ENCODE measurements at regions not wholly inside any gene's neighbourhood (a gene's known extent, or its start where the extent isn't known, plus 50 kb on each side); places are given as distances from the start of the nearest gene placed in this dataset.
"Not testable (repeated sequence)": the region's sequence is repeated elsewhere in the genome, so short reads cannot be mapped to it uniquely, and the experiment has no call there.

DNA sequence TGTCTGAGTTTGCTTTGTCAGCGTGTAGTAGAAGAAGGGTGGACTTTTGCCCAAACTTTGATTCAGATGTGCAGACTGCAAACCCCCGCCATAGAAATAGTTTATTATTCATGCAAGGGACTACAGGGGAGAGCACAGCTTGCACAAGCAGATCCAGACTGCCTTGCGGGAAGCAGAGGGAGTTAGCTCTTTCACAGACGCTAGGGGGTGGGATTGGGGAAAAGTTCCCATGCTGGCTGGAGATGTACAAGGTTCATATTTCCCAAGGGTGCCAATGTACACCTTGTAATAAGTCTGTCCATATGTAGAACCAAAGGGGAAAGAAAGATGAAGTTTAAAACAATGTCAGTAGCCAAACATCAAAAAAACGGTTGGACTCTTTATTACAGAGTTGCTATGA, 749.7 kb upstream of the COX7C start:
- no peak for DNase-seq

DNA sequence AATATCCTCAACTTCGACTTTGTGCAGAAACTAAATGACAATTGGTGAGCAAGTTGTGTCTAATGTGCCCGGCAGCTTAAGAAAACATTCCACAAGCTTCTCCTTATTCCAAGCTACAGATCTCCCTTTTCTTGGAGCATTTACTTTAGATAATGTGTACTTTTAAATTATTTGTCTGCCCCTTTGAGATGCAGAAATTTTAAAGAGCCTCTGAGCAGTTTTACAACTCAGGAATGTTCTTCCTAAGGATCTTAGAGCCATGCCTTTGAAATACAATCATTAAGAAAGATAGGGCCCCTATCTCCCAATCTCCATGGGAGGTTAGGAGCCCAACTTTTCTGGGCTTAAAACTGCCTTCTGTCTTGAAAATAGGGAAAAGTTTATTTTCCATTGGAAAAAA, 723.7 kb upstream of the COX7C start:
- no peak for DNase-seq

DNA sequence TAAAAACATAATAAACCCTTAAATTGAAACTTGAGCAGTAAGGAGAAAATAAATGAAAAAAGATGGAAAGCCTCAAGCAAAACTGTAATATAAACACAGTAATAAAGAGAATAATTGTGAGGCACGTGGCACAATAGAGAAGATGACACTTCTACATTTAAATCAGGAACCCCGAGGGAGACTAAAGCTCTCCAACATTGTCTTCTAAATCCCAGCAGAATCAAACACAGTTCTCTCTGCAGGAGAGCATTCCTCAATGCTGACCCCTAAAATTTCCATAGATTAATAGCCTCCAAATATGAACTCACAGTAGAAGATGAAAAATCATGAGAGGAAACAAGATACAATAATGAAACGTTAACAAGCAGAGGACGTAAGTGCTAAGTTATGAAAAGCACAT, 721.2 kb upstream of the COX7C start:
- no peak for DNase-seq

DNA sequence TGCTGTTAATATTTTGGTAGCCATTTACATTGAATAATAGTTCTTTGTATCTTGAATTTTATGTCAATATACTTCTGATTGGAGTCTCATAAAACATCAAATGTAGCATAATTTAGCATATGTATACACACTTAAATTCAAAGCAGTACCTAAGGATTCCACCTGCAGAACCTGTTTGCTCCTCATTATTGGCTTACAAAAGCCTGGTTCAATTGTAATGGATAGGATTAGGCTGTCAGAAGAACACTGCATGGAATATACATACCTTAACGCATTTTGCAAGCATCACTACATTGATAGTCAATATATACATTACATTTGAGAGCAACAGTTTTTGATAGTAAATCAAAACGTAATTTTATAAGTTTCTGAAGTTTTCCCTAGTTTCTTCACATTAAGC, 711.3 kb upstream of the COX7C start:
- no peak for DNase-seq

DNA sequence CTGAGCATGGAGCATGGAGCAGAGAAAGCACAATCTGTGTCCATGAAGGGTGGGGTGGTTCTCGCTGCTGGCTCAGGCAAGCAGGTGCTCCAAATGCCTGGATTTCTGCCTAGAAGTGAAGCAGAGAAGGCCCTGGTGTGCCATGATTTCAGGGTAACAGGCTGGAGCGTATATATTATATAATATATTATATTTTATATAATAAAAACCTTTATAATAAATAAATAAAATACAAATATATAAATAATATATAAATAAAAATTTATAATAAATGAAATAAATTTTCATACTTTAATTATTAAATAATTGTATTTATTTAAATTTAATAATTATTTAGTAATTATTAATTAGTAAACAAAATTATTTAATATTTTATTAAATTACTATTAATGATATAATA, 707.4 kb upstream of the COX7C start:
- DNase-seq = no peak

DNA sequence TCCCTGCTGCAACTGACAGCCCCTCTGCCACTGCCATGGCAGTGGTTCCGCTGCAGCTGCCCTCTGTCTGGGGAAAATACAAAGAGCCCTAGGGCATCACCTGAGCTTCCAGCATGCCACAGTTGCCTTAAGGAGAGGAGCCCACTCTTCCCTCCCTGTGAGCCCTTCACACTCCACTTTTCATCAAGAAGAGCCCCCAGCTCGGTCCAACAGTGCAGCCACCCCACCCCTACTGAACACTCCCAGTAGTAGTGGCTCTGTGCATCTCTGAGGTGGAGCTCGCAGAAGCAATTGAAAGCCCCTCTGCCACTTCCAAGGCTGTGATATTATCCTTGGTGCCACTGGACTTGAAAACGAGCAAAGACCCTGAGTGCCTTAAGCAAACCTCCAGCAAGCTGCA, 696.8 kb upstream of the COX7C start:
- no peak for DNase-seq

DNA sequence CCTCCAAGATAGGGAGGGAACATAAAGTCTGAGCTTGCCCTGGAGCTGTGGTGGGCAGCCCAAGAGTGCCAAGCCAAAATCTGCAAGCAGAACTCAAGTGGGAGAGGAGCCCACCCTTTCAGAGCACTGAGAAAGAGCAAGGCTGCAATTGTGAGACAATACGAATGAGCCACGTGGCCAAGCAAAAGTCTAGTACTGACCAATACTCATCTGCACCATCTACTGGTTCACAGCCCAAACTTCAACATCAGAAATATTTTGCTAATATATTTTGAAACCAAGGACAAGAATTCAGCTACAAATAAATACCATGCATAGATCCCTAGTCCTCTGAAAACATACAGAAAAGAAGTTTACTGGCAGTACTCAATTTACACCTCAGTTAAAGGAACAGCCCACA, 696.2 kb upstream of the COX7C start:
- DNase-seq = no peak

DNA sequence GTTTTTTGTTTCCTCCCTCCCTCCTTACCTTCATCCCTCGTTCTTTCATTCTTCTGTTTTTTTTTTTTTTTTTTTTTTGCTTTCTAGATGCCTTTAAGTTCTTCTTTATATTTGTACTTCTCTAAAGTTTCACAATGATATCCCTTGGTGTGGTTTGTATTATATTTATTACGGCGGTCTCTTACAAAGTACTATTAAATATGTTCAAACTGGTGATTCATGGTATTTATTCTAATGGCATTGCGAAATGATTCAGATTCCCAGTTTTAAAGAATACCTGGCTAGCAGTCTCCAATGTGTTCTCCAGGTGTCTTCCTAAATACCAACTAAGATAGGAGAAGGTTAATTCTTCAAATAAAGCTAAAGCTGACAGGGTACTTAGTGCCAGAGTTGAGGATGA, 690.1 kb upstream of the COX7C start:
- DNase-seq = no peak

DNA sequence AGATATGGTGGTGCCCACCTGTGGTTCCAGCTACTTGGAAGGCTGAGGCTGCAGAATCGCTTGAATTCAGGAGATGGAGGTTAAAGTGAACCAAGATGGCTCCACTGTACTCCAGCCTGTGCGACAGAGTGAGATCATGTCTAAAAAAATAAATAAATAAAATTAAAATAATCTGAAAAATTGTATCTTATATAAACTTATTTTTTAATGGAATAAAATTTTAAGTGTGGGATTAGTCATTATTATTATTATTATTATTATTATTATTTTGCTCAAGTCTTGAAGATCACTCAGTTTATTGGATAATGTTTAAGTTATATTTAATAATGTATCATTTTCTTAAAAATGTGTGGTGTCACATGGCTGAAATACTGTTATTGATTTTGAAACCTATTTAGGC, 688.0 kb upstream of the COX7C start:
- no peak for DNase-seq

DNA sequence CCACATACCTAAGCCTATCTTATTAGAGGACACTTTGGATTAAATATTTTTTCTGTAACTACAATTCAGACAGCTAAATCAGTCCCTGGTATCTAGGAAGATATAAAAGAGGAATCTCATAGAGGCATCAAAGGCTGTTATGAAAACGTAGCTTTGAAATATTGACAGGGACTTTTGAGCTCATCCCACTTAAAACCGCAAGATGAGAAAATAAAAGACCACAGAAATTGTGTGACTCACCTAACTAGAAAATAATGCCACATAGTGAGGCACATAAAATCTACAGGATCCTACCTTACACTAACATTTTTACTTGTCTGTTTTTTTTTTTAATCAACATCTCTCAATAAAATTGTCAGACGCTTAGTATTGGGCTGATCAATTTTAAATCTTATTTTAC, 686.5 kb upstream of the COX7C start:
- DNase-seq = no peak

DNA sequence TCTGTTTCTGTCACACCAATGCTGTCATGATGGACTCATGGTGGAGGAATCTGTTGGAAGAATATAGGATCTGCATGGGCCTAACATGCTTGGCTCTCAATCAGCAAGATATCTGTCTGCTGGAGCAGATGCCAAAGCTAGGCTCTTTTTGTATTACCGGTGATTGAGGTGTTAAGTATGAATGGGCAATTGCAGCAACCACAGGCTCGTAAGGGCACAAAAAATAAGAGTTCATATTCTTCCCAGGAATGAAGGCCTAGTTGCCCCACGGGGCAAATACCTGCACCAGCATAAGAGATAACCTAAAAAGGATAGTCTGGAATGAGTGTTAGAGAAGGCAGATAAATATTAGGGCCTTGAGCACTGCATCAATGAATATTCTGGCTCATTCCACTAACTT, 679.5 kb upstream of the COX7C start:
- DNase-seq = no peak

DNA sequence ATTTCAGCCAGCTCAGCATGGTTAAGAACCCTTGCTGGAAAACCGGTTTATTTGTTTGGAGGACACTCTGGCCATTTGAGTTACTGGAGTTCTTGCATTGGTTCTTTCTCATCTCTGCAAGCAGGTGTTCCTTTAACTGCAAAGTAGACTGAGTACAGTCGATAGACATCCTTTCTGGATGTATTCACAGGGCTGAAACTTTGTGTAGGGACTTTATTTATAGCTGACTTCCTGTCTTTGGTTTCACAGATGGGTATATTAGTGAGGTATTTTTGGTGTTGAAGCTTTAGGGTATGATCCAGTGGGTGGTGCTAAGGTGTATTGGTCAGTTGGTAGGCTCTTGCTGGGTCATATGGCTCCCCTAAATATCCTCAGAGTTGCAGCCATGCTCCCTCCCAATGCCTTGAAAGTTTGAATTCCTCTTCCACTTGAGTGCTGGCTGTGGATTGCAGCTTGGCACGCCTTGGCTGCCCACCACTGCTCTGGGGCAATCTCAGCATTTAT, 666.0 kb upstream of the COX7C start:
- no peak for DNase-seq

DNA sequence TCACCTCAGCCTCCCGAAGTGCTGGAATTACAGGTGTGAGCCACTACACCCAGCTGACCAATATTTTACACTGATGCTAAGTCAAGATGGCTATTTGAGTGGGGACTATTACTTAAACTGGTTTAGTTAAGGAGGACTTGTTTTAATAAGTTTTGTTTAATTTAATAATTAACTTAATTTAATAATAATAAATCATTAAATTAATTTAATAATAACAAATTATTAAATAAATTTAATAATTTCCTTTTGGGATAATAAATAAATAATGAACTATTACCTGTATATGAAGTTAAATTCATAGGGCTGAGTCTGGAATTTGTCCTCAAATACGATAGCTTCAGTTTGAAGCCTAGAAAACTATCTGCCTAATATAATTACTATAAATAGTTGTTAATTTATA, 665.1 kb upstream of the COX7C start:
- no peak for DNase-seq

DNA sequence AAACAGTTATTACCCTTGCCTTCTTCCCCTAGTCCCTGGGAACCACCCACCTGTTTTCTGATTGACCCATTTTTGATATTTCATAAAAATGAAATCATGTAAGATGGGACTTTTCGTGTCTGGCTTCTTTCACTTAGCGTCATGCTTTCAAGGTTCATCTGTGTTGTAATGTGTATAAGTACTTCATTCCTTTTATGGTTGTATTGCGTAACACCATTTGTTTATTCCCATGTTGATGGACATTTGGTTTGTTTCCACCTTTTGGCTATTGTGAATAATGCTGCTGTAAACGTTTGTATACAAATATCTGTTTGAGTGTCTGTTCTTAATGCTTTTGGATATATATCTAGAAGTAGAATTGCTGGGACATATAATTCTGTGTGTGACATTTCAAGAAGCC, 650.1 kb upstream of the COX7C start:
- DNase-seq = no peak

DNA sequence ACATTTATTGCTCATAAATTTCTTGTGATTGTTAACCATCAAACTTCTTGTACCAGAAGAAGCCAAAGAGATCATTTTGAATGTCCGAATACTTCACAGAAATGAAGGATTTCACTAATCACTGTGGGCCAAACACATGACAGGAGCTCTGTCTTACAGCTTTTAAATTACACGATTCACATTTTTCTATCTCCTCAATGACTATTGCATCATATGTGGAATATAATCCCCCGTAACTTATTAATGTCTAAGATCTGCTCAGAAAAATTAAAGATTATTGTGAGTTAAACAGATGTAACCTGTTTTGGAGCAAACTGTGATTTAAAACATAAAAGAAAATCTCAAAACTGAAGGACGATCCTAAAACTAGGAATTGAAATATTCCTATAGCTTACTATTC, 645.2 kb upstream of the COX7C start:
- DNase-seq = no peak

DNA sequence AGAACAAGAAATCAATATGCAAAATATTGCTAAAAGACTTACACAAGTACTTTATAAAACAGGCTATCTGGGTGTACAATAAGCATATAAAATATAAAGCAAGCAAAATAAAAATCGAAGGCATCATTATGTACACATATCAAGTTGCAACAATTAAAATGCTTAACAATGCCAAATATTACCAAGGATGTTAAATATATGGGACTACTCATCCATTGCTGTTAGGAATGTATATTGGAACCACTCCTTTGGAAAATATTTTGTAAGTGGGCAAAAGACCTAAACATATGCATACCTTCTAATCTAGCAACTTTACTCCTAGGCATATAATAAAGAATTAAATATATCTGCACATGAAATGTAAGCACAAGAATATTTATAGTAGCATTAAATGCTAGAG, 632.6 kb upstream of the COX7C start:
- DNase-seq = no peak

DNA sequence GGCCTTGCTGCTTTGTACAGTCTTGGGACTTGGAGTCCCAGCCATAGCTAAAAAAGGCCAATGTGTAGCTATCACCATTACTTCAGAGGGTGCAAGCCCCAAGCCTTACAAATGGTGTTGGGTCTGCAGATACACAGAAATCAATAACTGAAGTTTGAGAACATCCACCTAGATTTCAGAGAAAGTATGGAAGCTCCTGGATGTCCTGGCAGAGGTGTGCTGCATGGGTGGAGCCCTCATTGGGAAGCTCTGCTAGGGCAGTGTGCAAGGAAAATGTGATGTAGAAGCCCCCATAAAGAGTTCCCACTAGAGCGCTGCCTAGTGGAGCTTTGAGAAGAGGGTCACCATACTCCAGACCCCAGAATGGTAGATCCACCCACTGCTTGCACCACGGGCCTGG, 626.7 kb upstream of the COX7C start:
- DNase-seq = no peak

DNA sequence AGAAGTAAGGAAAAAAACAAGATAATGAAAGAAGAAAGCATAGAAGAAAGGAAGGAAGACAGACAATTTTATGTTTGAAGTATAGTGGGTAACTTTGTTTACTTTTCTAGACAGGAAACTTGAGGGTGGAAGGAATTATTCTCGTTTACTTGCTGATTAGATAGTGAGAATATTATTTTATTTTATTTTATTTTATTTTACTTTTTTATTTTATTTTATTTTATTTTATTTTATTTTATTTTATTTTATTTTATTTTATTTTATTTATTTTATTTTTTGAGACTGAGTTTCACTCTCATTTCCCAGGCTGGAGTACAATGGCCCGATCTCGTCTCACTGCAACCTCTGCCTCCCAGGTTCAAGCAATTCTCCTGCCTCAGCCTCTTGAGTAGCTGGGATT, 623.1 kb upstream of the COX7C start:
- DNase-seq = not testable (repeated sequence)

DNA sequence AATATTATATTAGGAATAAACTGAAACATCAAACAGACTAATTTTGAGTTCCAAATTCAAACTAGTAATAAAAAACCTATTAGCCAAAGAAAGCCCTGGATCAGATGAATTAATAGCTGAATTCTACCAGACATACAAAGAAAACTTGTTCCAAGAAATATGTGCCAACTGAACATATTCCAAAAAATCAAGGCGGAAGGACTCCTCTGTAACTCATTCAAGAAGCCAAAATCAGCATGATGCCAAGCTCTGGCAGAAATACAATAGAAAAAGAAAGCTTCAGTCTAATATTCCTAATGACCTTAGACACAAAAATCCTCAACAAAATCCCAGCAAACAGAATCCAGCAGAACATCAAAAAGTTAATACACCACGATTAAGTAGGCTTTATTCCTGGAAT, 619.1 kb upstream of the COX7C start:
- no peak for DNase-seq

DNA sequence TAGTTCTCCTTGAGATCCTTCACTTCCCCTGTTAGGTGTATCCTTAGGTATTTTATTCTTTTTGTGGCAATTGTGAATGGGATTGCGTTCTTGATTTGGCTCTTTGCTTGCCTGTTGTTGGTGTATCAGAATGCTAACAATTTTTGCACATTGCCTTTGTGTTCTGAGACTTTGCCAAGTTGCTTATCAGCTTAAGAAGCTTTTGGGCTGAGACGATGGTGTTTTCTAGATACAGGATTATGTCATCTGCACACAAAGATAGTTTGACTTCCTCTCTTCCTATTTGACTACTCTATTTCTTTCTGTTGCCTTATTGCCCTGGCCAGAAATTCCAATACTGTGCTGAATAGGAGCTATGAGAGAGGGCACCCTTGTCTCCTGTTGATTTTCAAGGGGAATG, 609.4 kb upstream of the COX7C start:
- DNase-seq = no peak

DNA sequence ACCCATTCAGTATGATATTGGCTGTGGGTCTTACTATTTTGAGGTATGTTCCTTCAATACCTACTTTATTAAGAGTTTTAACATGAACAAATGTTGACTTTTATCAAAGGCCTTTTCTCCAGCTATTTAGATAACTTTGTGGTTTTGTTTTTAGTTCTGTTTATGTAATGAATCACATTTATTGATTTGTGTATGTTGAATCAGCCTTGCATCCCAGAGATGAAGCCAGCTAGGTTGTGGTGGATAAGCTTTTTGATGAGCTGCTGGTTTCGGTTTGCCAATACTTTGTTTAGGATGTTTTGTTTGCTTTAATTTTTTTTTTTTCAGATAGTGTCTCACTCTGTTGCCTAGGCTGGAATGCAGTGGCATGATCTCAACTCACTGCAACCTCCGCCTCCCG, 609.0 kb upstream of the COX7C start:
- DNase-seq = no peak

DNA sequence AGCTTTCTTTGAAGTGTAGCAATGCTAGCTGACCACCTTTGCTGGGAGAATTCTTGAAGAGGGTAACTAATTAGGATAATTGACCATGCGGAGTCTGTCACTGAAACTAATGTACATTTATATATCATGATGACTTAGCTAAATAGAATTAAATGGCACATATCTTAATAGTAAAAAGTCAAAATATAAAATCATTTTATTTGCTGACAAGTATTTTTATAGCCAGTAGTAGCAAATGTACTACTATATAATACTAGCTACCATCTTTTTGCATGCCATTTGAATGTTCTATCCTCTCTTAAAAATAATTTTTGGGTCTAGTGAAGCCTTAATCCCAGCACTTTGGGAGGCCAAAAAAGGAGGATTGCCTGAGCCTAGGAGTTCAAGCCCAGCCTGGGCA, 605.8 kb upstream of the COX7C start:
- DNase-seq = no peak

DNA sequence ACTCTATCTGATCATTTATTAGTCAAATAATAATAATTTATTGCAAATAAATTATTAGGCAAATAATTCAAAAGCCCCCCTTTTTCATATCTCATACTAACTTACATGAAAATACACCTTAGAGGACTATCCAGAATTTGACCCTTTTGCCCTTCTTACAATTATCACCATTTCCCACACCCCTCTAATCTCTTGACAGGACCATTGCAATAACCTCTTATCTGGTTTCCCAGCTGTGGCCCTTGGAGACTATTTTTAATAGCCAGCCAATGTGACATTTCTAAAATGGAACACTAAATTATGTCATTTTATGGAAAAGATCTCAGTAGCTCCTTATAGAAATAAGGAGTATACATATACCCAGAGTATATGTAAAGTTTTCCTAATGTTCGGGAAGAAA, 588.4 kb upstream of the COX7C start:
- no peak for DNase-seq

DNA sequence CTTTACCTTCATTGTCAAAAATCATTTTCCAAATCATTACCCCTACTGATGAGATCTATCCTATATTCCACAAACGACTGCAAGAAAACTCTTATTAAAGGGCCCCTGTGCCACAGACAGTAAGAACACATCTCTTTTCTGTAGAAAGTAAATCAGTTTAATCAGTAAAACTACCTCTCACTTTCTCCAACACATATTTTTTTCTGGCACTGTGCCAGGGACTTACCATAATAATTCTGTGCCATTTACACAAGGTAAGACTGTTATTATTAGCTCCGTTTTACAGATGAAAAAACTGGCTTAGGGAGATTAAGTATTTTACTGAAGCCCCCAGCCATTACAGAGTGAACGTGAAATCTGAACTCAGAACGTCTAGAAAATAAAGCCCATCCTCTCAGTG, 587.0 kb upstream of the COX7C start:
- no peak for DNase-seq

DNA sequence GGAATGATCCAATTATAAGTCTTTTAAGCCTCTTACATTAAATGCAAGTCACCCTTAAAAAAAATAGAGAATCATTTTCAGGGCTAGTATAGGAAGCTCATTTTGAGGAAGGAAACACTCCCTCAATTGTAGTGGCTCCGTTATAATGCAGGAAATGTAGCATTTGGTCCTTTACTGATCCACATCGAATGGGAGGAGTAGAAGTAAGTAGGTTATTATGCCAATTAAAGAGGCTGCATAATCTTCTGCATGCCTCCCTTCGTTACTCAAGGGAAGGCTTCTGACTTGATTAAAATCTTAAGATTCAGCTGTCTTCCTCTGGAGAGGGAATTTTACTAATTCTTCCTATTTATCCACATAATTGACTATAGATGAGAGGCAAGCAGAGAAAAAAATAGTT, 579.2 kb upstream of the COX7C start:
- no peak for DNase-seq

DNA sequence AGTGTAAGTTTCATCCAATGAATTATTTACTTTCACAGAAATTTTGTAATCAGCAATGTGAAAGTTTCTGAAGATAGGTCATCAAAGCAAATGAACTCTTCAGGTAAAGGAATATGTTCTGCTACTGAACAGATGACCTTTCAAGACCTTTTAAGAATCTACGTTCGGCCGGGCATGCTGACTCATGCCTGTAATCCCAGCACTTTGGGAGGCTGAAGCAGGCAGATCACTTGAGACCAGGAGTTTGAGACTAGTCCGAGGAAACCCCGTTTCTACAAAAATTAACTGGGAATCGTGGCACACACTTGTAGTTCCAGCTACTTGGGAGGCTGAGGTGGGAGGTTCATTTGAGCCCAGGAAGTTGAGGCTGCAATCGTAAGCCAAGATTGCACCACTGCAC, 578.4 kb upstream of the COX7C start:
- DNase-seq = no peak
